CD4-positive, CD25-positive, alpha-beta regulatory T cell (primary cell): ENCODE measurements at regions not wholly inside any gene's neighbourhood (a gene's known extent, or its start where the extent isn't known, plus 50 kb on each side); places are given as distances from the start of the nearest gene placed in this dataset.

Experiments
- ATAC-seq, 2 donors: fragments of 150-1000 bp; cut with Tn5 transposase; one replicate each; pipeline ENCODE4 v1.10.0; 2021; ENCODE audit warnings: low read depth in 2 of 2, moderate number of reproducible peaks in 2 of 2, moderate library complexity in 1 of 2
- DNase-seq, 3 donors: peaks; one replicate each; pipeline versions ENCODE4 v3.0.0 to v3.0.0-alpha.2; 2012 to 2022; ENCODE audit warnings: mixed read lengths in 1 of 3
- H3K27ac ChIP-seq: one replicate; pipeline ENCODE4 v1.7.0; 2013; ENCODE audit warnings: mild to moderate bottlenecking, low read length; ENCODE audit not compliant: insufficient read depth, poor library complexity, severe bottlenecking
- H3K27me3 ChIP-seq: one replicate; pipeline ENCODE4 v1.7.0; 2013; ENCODE audit warnings: low read length; ENCODE audit not compliant: control insufficient read depth, insufficient read depth
- H3K36me3 ChIP-seq: one replicate; pipeline ENCODE4 v1.7.0; 2013; ENCODE audit warnings: mild to moderate bottlenecking, low read length, moderate library complexity; ENCODE audit not compliant: control insufficient read depth, insufficient read depth
- H3K4me1 ChIP-seq: 2 replicates; pipeline ENCODE4 v1.7.0; 2013; ENCODE audit warnings: mild to moderate bottlenecking, low read length; ENCODE audit not compliant: insufficient read depth, control insufficient read depth, poor library complexity, severe bottlenecking
- H3K4me3 ChIP-seq: one replicate; pipeline ENCODE4 v1.7.0; 2013; ENCODE audit warnings: low read depth, mild to moderate bottlenecking, low read length, moderate library complexity
- H3K9me3 ChIP-seq, 2 experiments: 1 replicate in 1 of 2; 2 replicates in 1 of 2; pipeline ENCODE4 v1.7.0; 2013; ENCODE audit warnings: low read length in 2 of 2, mild to moderate bottlenecking in 1 of 2, moderate library complexity in 1 of 2; ENCODE audit not compliant: control insufficient read depth in 2 of 2
- H3K27ac Mint-ChIP-seq, 3 donors: one replicate each; pipeline ENCODE4 v1.8.0; 2020 to 2022; ENCODE audit warnings: mild to moderate bottlenecking in 3 of 3, mixed read lengths in 3 of 3, moderate library complexity in 2 of 3
- H3K27me3 Mint-ChIP-seq: one replicate; pipeline ENCODE4 v1.8.0; 2022; ENCODE audit warnings: mild to moderate bottlenecking, mixed read lengths
- H3K36me3 Mint-ChIP-seq: one replicate; pipeline ENCODE4 v1.8.0; 2020; ENCODE audit warnings: mixed read lengths
- H3K4me1 Mint-ChIP-seq, 4 donors: one replicate each; pipeline ENCODE4 v1.8.0; 2020 to 2022; ENCODE audit warnings: mixed read lengths in 4 of 4, mild to moderate bottlenecking in 1 of 4
- H3K4me3 Mint-ChIP-seq, 4 donors: one replicate each; pipeline ENCODE4 v1.8.0; 2020 to 2022; ENCODE audit warnings: mild to moderate bottlenecking in 4 of 4, mixed read lengths in 4 of 4, moderate library complexity in 3 of 4
- H3K9me3 Mint-ChIP-seq, 7 donors: one replicate each; pipeline ENCODE4 v1.8.0; 2020 to 2022; ENCODE audit warnings: mixed read lengths in 7 of 7, mild to moderate bottlenecking in 3 of 7, moderate library complexity in 2 of 7

DNA sequence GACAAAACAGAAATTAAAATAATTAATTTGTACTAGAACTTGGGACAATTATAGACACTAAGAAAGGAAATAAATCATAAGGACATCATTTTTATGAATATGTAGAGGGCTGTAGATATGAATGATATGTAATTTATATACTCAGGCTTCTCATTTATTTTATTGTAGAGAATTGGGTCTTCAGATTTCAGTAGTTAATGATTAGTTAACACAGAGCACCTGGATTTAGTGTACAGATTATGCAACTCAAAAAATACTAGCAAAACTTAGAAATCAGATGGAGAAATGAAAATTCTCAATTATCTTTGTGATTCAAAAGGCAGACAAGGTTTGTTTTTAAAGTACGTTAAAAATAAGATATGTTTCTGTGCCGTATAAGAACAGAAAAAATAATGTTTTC lies 1311.7 kb upstream of the SLC39A10 start:
- ATAC-seq = no peak

DNA sequence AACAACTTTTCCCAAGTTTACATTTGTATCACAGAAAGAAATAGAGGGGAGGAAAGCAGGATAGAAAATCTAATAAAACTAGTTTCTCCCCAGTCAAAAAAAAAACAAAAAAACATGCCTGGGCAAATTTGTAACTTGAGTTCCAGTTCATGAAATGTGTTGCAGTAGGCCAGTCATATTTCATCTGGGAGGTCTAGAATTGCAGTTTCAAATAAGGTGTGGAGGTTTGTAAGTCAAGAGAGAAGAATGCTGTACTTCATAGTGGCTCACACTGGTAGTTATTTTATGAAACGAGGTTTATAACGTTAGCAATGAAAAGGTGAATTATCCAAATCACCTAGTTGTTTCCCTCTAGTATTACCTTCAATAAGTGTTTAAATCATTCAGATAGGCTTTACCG lies 1313.9 kb upstream of the SLC39A10 start:
- Mint-ChIP-seq H3K27ac (no peak overlapping the region), H3K36me3 (no peaks in the 10 kb centered on the region), H3K27me3 (no peaks in the 10 kb centered on the region), H3K9me3 (no peaks in the 10 kb centered on the region), H3K4me1 (no peaks in the 10 kb centered on the region), H3K4me3 (no peak overlapping the region)
- Histone ChIP-seq H3K9me3 (no peaks in the 10 kb centered on the region), H3K4me1 (no peaks in the 10 kb centered on the region), H3K36me3 (no peaks in the 10 kb centered on the region), H3K27me3 (no peaks in the 10 kb centered on the region), H3K27ac (no peak overlapping the region), H3K4me3 (no peak overlapping the region)
- DNase-seq = no peak
- ATAC-seq = no peak

More for the DNA sequence above, 1311.7 kb upstream of the SLC39A10 start:
- Mint-ChIP-seq H3K9me3 (no peaks in the 10 kb centered on the region), H3K4me1 (no peaks in the 10 kb centered on the region), H3K36me3 (no peaks in the 10 kb centered on the region), H3K4me3 (no peak overlapping the region), H3K27me3 (no peaks in the 10 kb centered on the region), H3K27ac (no peak overlapping the region)
- Histone ChIP-seq H3K4me3 (no peak overlapping the region), H3K4me1 (no peaks in the 10 kb centered on the region), H3K27ac (no peak overlapping the region), H3K36me3 (no peaks in the 10 kb centered on the region), H3K9me3 (no peaks in the 10 kb centered on the region), H3K27me3 (no peaks in the 10 kb centered on the region)
- DNase-seq = no peak

DNA sequence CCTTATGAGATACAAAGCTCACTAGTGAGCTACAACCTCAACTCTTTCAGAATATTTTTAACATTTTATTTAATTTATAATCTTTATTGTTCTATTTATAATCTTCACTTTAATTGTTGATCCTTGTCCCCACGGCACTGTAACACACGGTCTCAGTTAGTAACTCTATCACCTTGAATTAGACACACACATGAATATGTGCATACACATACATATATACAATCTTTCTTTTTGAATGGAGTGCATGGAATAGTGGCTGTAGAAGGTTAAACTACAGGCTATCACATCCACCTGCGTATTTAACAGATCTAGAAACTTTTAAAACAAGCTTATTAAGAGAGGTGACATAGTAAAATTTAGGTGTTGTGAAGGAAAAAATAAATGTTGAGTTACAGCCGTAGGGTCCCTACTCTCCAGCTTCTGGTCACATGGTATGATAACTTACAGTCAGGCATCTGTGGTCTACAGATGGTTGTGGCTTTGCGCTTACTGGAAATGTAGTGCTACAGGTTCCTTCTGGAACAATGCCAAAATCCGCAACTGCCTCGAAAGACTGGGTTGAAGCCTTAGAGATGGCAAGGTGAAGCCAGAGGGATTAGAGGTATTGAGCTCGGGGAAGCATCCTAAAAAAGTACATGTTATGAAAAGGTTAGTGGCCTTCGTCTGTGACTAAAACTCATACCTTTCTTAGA lies 1324.1 kb upstream of the SLC39A10 start:
- Histone ChIP-seq H3K4me1 (no peaks in the 10 kb centered on the region), H3K27me3 (no peaks in the 10 kb centered on the region), H3K27ac (no peak overlapping the region), H3K4me3 (no peak overlapping the region), H3K9me3 (no peaks in the 10 kb centered on the region), H3K36me3 (no peaks in the 10 kb centered on the region)
- no peak overlapping the region for H3K27ac Mint-ChIP-seq
- peaks cover 0 to 1% (median 0%) of the 10 kb centered on the region in 7 donors for H3K9me3 Mint-ChIP-seq
- no peaks in the 10 kb centered on the region for H3K27me3 Mint-ChIP-seq
- DNase-seq = no peak
- H3K36me3 Mint-ChIP-seq = no peaks in the 10 kb centered on the region
- no peak for ATAC-seq
- H3K4me3 Mint-ChIP-seq = no peak overlapping the region
- no peaks in the 10 kb centered on the region for H3K4me1 Mint-ChIP-seq

DNA sequence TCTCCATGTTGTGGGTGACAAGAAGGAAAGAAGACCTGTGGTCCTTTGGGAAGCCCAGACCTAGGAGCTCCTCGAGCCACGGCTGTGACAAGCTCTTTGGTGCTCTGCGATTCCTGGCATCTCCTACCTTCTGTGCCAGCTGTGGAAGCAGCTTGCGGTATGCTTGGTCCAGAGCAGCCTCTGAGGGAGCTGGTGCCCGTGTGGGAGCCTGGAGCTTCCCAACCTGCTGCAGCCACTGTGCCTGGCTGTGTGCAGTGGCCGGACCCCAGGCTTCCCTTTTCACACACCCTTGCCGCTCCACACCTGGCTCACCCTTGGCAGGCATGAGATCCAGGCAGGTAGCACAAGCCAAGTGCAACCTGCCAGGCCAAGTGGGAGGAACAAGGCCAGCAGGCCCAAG lies 1328.6 kb upstream of the SLC39A10 start:
- H3K9me3 Mint-ChIP-seq = no peaks in the 10 kb centered on the region
- no peak overlapping the region for H3K27ac Mint-ChIP-seq
- Histone ChIP-seq H3K36me3 (no peaks in the 10 kb centered on the region), H3K9me3 (no peaks in the 10 kb centered on the region), H3K27me3 (no peaks in the 10 kb centered on the region), H3K27ac (no peak overlapping the region), H3K4me1 (no peaks in the 10 kb centered on the region), H3K4me3 (no peak overlapping the region)
- no peak overlapping the region for H3K4me3 Mint-ChIP-seq
- no peaks in the 10 kb centered on the region for H3K4me1 Mint-ChIP-seq
- no peak for ATAC-seq
- DNase-seq = no peak
- no peaks in the 10 kb centered on the region for H3K36me3 Mint-ChIP-seq
- no peaks in the 10 kb centered on the region for H3K27me3 Mint-ChIP-seq

DNA sequence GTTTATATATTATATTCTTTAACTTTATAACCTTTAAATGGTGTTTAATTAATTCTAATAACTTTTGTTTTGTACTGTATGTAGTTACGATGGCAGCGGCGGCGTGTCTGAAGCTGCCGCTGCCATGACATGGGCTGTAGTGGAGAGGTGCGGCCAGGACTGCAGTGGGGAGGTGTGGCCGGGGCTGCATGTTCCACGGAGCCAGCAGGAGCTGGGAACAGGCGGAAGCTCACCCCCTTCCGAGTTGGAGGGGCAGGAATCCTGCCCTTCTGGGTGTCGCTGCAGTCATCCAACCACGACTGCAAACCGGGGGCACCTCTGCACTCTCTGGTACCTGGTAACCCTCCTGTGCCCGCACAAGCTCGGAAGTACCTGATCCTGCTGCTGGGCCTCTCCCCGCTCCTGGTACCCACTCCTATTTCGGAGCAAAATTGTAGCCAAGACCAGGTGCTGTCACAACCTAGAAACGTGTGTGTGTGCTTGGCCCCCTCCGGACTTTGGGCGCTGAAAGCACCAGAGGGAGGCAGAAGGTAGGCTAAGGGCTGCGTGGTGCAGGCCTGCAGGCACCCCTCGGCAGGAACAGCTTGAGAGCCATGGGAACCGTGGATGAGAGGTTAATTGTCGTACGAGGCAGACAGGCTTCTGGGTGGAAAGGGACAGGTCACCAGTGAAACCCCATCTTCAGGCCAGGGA lies 1329.7 kb upstream of the SLC39A10 start:
- no peaks in the 10 kb centered on the region for H3K36me3 Mint-ChIP-seq
- H3K27ac Mint-ChIP-seq = no peak overlapping the region
- no peak overlapping the region for H3K4me3 ChIP-seq
- no peak overlapping the region for H3K27ac ChIP-seq
- H3K4me1 Mint-ChIP-seq = no peaks in the 10 kb centered on the region
- no peaks in the 10 kb centered on the region for H3K9me3 Mint-ChIP-seq
- no peaks in the 10 kb centered on the region for H3K4me1 ChIP-seq
- H3K27me3 ChIP-seq = no peaks in the 10 kb centered on the region
- H3K9me3 ChIP-seq = no peaks in the 10 kb centered on the region
- no peaks in the 10 kb centered on the region for H3K36me3 ChIP-seq
- no peaks in the 10 kb centered on the region for H3K27me3 Mint-ChIP-seq
- H3K4me3 Mint-ChIP-seq = no peak overlapping the region
- ATAC-seq (no peak), DNase-seq (no peak)

DNA sequence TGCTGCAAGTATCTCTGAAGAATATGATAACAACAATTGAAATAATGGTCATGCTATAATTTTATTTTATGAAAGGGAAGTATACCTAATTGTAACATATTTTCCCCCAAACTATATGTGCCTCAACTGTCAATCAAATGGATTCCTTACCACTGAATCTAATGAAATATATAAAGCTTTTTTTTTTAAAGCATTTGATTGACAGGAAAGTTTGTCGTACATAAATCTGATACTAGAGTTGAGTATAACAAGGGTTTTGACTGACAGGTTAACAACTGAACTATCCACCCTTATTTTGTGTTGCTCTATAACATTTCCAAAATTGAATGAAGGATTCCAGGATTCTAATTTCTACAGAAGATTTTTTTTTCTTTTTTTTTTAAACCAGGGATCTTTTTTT lies 1333.3 kb upstream of the SLC39A10 start:
- no peaks in the 10 kb centered on the region for H3K4me1 ChIP-seq
- no peaks in the 10 kb centered on the region for H3K9me3 Mint-ChIP-seq
- no peak overlapping the region for H3K4me3 Mint-ChIP-seq
- no peaks in the 10 kb centered on the region for H3K27me3 ChIP-seq
- H3K27me3 Mint-ChIP-seq = no peaks in the 10 kb centered on the region
- H3K36me3 ChIP-seq = no peaks in the 10 kb centered on the region
- H3K9me3 ChIP-seq = no peaks in the 10 kb centered on the region
- H3K36me3 Mint-ChIP-seq = no peaks in the 10 kb centered on the region
- H3K4me3 ChIP-seq = no peak overlapping the region
- H3K27ac Mint-ChIP-seq = no peak overlapping the region
- H3K4me1 Mint-ChIP-seq = no peaks in the 10 kb centered on the region
- H3K27ac ChIP-seq = no peak overlapping the region
- no peak for DNase-seq
- ATAC-seq = no peak

DNA sequence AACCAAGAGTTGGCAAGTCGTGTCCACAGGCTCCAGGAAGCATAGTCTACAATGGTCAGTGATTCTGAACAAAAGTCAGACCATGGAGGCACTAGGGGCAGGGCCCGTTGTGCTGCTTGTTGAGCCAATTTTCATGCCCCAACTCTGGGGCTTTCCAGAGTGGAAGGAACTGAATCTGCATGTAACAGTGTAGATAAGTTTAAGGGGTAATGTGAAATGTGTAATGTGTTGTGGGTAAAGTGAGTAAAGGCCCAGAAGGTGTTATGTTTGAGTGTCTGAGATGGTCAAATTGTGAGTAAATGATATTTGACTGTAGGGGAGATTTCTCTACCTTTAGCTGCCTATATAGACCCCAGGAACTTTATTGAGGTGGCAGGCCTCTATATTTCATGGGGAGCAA lies 1336.5 kb upstream of the SLC39A10 start:
- Mint-ChIP-seq H3K27ac (no peak overlapping the region), H3K4me3 (no peak overlapping the region), H3K36me3 (no peaks in the 10 kb centered on the region), H3K27me3 (no peaks in the 10 kb centered on the region), H3K9me3 (peaks cover 0 to 1% (median 0%) of the 10 kb centered on the region in 7 donors), H3K4me1 (no peaks in the 10 kb centered on the region)
- ATAC-seq (no peak), DNase-seq (no peak)
- H3K4me1 ChIP-seq = no peaks in the 10 kb centered on the region
- no peak overlapping the region for H3K27ac ChIP-seq
- H3K36me3 ChIP-seq = no peaks in the 10 kb centered on the region
- no peak overlapping the region for H3K4me3 ChIP-seq
- H3K9me3 ChIP-seq = no peaks in the 10 kb centered on the region
- no peaks in the 10 kb centered on the region for H3K27me3 ChIP-seq
